ENCODE measurements at regions not wholly inside any gene's neighbourhood (a gene's known extent, or its start where the extent isn't known, plus 50 kb on each side); places are given as distances from the start of the nearest gene placed in this dataset.

GRCh38 chr11:69355959-69356702, 62.2 kb downstream of the MYEOV start (continued):
- no peak for TF ChIP-seq USF2 (IDR thresholded peaks at IDR 0.05; ENCODE audit: borderline replicate concordance, low read depth, low read length)

- Histone ChIP-seq H3K9me3 (peaks cover 9% of the 10 kb centered on the region; the same call in 1 of the 2 replicates), H2AFZ (ENCODE audit: low read depth) (no peak overlapping the region), H3F3A (replicated peaks; ENCODE audit: insufficient read depth) (peaks cover 12% of the 10 kb centered on the region), H3K9ac (no peak overlapping the region), H3K4me3 (ENCODE audit: low read depth in 2 of 2, low read length in 1 of 2) (no peak overlapping the region), H3K4me2 (no peak overlapping the region), H3K27me3 (ENCODE audit: insufficient read depth) (no peaks in the 10 kb centered on the region), H3K79me2 (ENCODE audit: insufficient read depth) (0 out of 2 replicates have a peak, but pooled peaks cover 3% of the 10 kb centered on the region), H4K20me1 (ENCODE audit: insufficient read depth) (no peaks in the 10 kb centered on the region), H3K4me1 (ENCODE audit: control insufficient read depth in 1 of 2, insufficient read depth in 2 of 2, low read depth in 1 of 2, low read length in 1 of 2) (peaks cover 3 to 24% of the 10 kb centered on the region in 2 experiments; a peak in 3 of 4 replicates), H3K27ac (ENCODE audit: low read depth in 2 of 2, low read length in 1 of 2) (no peak overlapping the region), H3K9me2 (no peaks in the 10 kb centered on the region), H3K36me3 (replicated peaks in 1 of 2; ENCODE audit: control insufficient read depth in 1 of 2, insufficient read depth in 2 of 2, low read length in 1 of 2) (no peaks in the 10 kb centered on the region)
- WGBS (ENCODE audit: low lambda C conversion rate) = 83% methylated on average over 12 of the region's 15 CpGs
- POLR2A ChIA-PET = no interaction called here
- CTCF ChIA-PET = interaction anchor here (0.5 to 0.6 kb wide), 2 partner anchors 13 to 129 kb away, joined by 3 read pairs; no protein-coding TSS in a partner anchor
- no peak for TF ChIP-seq MAX (IDR thresholded peaks at IDR 0.05; ENCODE audit: low read depth)
- TF ChIP-seq RCOR1 (IDR thresholded peaks at IDR 0.05; ENCODE audit: low read length) = no peak
- no peak for TF ChIP-seq SMC3 (IDR thresholded peaks at IDR 0.05; ENCODE audit: low read depth, low read length)
- TF ChIP-seq PBX3 (IDR thresholded peaks at IDR 0.05) = no peak
- TF ChIP-seq RAD21 (IDR thresholded peaks at IDR 0.05; ENCODE audit: low read length) = no peak
- TF ChIP-seq RFX5 (IDR thresholded peaks at IDR 0.05; ENCODE audit: low read length) = no peak
- no peak for TF ChIP-seq EZH2phosphoT487 (IDR thresholded peaks at IDR 0.05; ENCODE audit: borderline replicate concordance, low read depth)
- no peak for TF ChIP-seq ELF1 (IDR thresholded peaks at IDR 0.05)
- no peak for TF ChIP-seq CTCF (IDR thresholded peaks at IDR 0.05)
- no peak for TF ChIP-seq USF1 (IDR thresholded peaks at IDR 0.05; ENCODE audit: borderline replicate concordance, low read depth)
- TF ChIP-seq CHD2 (IDR thresholded peaks at IDR 0.05; ENCODE audit: low read length, partially characterized antibody) = no peak
- TF ChIP-seq REST (IDR thresholded peaks at IDR 0.05; ENCODE audit: low read depth, low read length) = no peak
- DNase-seq = no peak
These were observed 62.9 kb downstream of the MYEOV start for GRCh38 chr11:69356703-69357457.
